ENCODE measurements at regions not wholly inside any gene's neighbourhood (a gene's known extent, or its start where the extent isn't known, plus 50 kb on each side); places are given as distances from the start of the nearest gene placed in this dataset.

DNA sequence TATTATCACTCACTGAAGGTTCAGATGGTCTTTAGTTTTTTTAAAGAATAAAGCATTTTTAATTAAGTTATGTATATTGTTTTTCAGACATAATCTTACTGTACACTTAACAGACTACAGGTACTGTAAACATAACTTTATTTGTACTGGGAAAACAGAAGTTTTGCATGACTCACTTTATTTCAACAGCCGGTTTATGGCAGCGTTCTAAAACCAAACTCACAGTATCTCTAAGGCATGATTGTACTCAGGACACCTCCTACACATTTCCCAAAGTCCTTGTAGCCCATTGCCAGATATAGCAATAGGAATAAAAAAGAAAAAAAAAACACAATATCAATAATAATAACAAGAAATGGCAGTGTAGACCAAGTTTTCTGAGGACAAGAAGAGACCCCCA lies 1341.4 kb downstream of the FSCB start:
- POLR2A ChIA-PET (ENCODE audit: low non-redundant PET) = no interaction called here
- intact Hi-C loops (cut with micrococcal nuclease; ENCODE audit: unreplicated experiment) = no loop called here
- Histone ChIP-seq H3K9me3 (ENCODE audit: low read depth, low read length, poor library complexity, severe bottlenecking) (no peaks in the 10 kb centered on the region), H3K4me3 (ENCODE audit: low read depth, low read length, poor library complexity, severe bottlenecking) (no peak overlapping the region), H3K36me3 (ENCODE audit: insufficient read depth, low read length, poor library complexity, severe bottlenecking) (no peaks in the 10 kb centered on the region), H3K27ac (ENCODE audit: low read depth, low read length, poor library complexity, severe bottlenecking) (no peak overlapping the region), H3K4me1 (ENCODE audit: insufficient read depth, low read length, poor library complexity, severe bottlenecking) (no peaks in the 10 kb centered on the region), H3K27me3 (replicated peaks; ENCODE audit: insufficient read depth, low read depth, low read length, poor library complexity) (no peaks in the 10 kb centered on the region)
- TF ChIP-seq, protein P1, sequence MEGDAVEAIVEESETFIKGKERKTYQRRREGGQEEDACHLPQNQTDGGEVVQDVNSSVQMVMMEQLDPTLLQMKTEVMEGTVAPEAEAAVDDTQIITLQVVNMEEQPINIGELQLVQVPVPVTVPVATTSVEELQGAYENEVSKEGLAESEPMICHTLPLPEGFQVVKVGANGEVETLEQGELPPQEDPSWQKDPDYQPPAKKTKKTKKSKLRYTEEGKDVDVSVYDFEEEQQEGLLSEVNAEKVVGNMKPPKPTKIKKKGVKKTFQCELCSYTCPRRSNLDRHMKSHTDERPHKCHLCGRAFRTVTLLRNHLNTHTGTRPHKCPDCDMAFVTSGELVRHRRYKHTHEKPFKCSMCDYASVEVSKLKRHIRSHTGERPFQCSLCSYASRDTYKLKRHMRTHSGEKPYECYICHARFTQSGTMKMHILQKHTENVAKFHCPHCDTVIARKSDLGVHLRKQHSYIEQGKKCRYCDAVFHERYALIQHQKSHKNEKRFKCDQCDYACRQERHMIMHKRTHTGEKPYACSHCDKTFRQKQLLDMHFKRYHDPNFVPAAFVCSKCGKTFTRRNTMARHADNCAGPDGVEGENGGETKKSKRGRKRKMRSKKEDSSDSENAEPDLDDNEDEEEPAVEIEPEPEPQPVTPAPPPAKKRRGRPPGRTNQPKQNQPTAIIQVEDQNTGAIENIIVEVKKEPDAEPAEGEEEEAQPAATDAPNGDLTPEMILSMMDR (conservative IDR thresholded peaks at IDR 0.05; ENCODE audit: low read depth, low read length) = no peak
- TF ChIP-seq EZH2 (IDR thresholded peaks at IDR 0.05; ENCODE audit: borderline replicate concordance, low read depth, low read length, poor library complexity, severe bottlenecking) = no peak
- DNase-seq (ENCODE audit: low spot score) = no peak
- CTCF ChIA-PET = no interaction called here
- no TSS peak for BruUV-seq (replicated peaks)

DNA sequence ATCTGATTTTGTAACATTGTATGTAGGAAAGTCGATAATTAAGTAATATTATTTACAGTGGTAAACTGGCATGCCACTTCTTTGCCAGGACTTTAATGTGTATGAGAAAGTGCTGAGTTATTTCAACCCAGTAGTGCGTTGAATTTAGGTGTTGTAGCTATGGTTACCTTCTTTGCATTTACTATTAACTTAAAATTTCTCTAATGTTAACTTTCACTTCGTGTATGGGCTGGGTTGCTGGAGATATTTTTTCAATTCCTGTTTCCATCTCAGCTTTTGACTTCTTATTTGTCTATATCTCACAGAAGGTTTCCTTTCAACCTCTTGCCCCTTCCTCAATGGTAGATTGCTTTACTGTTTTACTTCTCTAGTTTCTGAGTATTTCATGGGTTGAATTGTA lies 1345.6 kb downstream of the FSCB start:
- Histone ChIP-seq H3K9me3 (ENCODE audit: low read depth, low read length, poor library complexity, severe bottlenecking) (no peaks in the 10 kb centered on the region), H3K27me3 (replicated peaks; ENCODE audit: insufficient read depth, low read depth, low read length, poor library complexity) (no peaks in the 10 kb centered on the region), H3K4me1 (ENCODE audit: insufficient read depth, low read length, poor library complexity, severe bottlenecking) (no peaks in the 10 kb centered on the region), H3K27ac (ENCODE audit: low read depth, low read length, poor library complexity, severe bottlenecking) (no peak overlapping the region), H3K4me3 (ENCODE audit: low read depth, low read length, poor library complexity, severe bottlenecking) (no peak overlapping the region), H3K36me3 (ENCODE audit: insufficient read depth, low read length, poor library complexity, severe bottlenecking) (no peaks in the 10 kb centered on the region)
- intact Hi-C loops (cut with micrococcal nuclease; ENCODE audit: unreplicated experiment) = no loop called here
- ChIA-PET POLR2A (ENCODE audit: low non-redundant PET) (no interaction called here), CTCF (no interaction called here)
- DNase-seq (ENCODE audit: low spot score) = no peak
- no peak for TF ChIP-seq EZH2 (IDR thresholded peaks at IDR 0.05; ENCODE audit: borderline replicate concordance, low read depth, low read length, poor library complexity, severe bottlenecking)
- TF ChIP-seq, protein P1 (conservative IDR thresholded peaks at IDR 0.05; ENCODE audit: low read depth, low read length) = no peak
- no TSS peak for BruUV-seq (replicated peaks)

DNA sequence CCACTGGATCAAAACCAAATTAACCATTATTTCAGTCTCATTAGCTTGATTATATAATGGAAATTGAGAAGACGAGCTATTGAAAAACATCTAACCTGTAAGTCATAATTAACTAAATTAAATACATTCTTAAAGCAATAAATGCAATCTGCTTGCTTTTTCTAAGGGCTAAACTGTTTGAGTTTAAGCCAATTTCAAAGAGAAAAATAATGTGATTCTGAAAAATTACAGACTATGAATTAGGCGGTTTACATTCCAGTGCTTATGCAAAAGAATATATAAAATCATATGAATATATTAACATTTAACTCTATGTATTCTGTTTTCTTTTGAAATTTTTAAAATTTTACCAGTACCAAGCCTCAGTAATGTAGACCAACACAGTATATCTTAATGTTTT lies 1349.4 kb downstream of the FSCB start:
- no peaks in the 10 kb centered on the region for H3K36me3 ChIP-seq (ENCODE audit: insufficient read depth, low read length, poor library complexity, severe bottlenecking)
- ChIA-PET POLR2A (ENCODE audit: low non-redundant PET) (no interaction called here), CTCF (no interaction called here)
- no peaks in the 10 kb centered on the region for H3K27me3 ChIP-seq (replicated peaks; ENCODE audit: insufficient read depth, low read depth, low read length, poor library complexity)
- no peak overlapping the region for H3K4me3 ChIP-seq (ENCODE audit: low read depth, low read length, poor library complexity, severe bottlenecking)
- H3K4me1 ChIP-seq (ENCODE audit: insufficient read depth, low read length, poor library complexity, severe bottlenecking) = no peaks in the 10 kb centered on the region
- TF ChIP-seq, protein P1 (conservative IDR thresholded peaks at IDR 0.05; ENCODE audit: low read depth, low read length) = no peak
- no peak for TF ChIP-seq EZH2 (IDR thresholded peaks at IDR 0.05; ENCODE audit: borderline replicate concordance, low read depth, low read length, poor library complexity, severe bottlenecking)
- BruUV-seq (replicated peaks) = no TSS peak
- intact Hi-C loops (cut with micrococcal nuclease; ENCODE audit: unreplicated experiment) = no loop called here
- no peaks in the 10 kb centered on the region for H3K9me3 ChIP-seq (ENCODE audit: low read depth, low read length, poor library complexity, severe bottlenecking)
- no peak for DNase-seq (ENCODE audit: low spot score)
- no peak overlapping the region for H3K27ac ChIP-seq (ENCODE audit: low read depth, low read length, poor library complexity, severe bottlenecking)
